Skeletal muscle satellite cell (primary cell): ENCODE measurements at regions not wholly inside any gene's neighbourhood (a gene's known extent, or its start where the extent isn't known, plus 50 kb on each side); places are given as distances from the start of the nearest gene placed in this dataset.

Experiments
- H3K27me3 ChIP-seq: 2 replicates; pipeline ENCODE4 v1.7.0; 2013; ENCODE audit warnings: low read length; ENCODE audit not compliant: control insufficient read depth, insufficient read depth
- H3K36me3 ChIP-seq: 2 replicates; pipeline ENCODE4 v1.7.0; 2013; ENCODE audit warnings: mild to moderate bottlenecking, control low read depth, low read length; ENCODE audit not compliant: insufficient read depth
- H3K4me1 ChIP-seq: 2 replicates; pipeline ENCODE4 v1.7.0; 2013; ENCODE audit warnings: low read length; ENCODE audit not compliant: control insufficient read depth, insufficient read depth
- H3K4me2 ChIP-seq: 2 replicates; pipeline ENCODE4 v1.7.0; 2013; ENCODE audit warnings: mild to moderate bottlenecking, low read length
- H3K4me3 ChIP-seq: 2 replicates; pipeline ENCODE4 v1.7.0; 2013; ENCODE audit warnings: low read length
- H3K9ac ChIP-seq: 2 replicates; pipeline ENCODE4 v1.7.0; 2013; ENCODE audit warnings: mild to moderate bottlenecking, low read depth, low read length, moderate library complexity
- H3K9me3 ChIP-seq: replicated peaks from 2 replicates; pipeline ENCODE4 v1.7.0; 2013; ENCODE audit warnings: mild to moderate bottlenecking, control low read depth, low read length

DNA sequence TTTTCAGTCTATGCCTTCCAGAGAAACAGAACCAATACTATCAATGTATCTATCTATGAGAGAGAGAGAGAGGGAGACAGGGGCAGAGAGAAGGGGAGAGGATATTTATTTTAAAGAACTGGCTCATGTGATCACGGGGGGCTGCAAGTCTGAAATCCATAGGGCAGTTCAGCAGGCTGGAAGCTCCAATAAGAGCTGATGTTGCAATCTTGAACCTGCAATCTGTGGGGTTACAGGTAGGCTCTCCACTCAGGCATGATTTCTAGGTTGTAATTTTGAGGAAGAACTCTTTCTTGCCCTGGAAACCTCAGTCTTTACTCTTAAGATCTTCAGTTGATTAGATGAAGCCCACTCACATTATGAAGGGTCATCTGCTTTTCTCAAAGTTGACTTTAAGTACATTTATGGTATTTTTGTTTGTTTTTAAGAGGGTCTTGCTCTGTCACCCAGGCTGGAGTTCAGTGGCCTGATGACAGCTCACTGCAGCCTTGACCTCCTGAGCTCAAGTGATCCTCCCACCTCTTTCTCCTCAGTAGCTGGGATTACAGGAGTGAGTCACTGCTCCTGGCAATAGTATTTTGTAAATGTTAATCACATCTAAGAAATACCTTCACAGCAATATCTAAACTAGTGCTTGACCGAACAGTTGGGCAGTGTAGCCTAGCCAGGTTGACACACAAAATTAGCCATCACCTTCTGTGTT lies 376.4 kb downstream of the FGF9 start:
- Histone ChIP-seq H3K4me3 (no peak overlapping the region), H3K9me3 (no peaks in the 10 kb centered on the region), H3K36me3 (no peaks in the 10 kb centered on the region), H3K9ac (no peak overlapping the region), H3K4me1 (no peaks in the 10 kb centered on the region), H3K4me2 (no peak overlapping the region), H3K27me3 (no peaks in the 10 kb centered on the region)

DNA sequence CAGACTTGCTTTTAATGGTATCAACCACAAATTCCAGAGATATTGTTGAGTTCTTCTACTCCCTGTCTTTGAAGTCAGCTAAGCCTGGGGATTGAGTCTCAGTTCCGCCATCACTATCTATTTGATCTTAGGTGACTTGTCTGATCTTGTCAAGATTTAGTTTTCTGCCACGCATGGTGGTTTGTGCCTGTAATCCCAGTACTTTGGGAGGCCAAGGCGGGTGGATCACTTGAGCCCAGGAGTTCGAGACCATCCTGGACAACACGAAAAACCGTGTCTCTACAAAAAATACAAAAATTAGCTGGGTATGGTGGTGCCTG lies 376.9 kb downstream of the FGF9 start:
- Histone ChIP-seq H3K36me3 (no peaks in the 10 kb centered on the region), H3K4me1 (no peaks in the 10 kb centered on the region), H3K4me3 (no peak overlapping the region), H3K9me3 (no peaks in the 10 kb centered on the region), H3K27me3 (no peaks in the 10 kb centered on the region), H3K9ac (no peak overlapping the region), H3K4me2 (no peak overlapping the region)

GRCh38 chr13:22049384-22049783 lies 378.5 kb downstream of the FGF9 start:
- Histone ChIP-seq H3K4me1 (no peaks in the 10 kb centered on the region), H3K9ac (no peak overlapping the region), H3K36me3 (no peaks in the 10 kb centered on the region), H3K27me3 (no peaks in the 10 kb centered on the region), H3K4me3 (no peak overlapping the region), H3K4me2 (no peak overlapping the region), H3K9me3 (peaks cover 3% of the 10 kb centered on the region)

- peaks cover 3% of the 10 kb centered on the region for H3K9me3 ChIP-seq
- no peak overlapping the region for H3K9ac ChIP-seq
- no peak overlapping the region for H3K4me2 ChIP-seq
These were observed 380.2 kb downstream of the FGF9 start for GRCh38 chr13:22050951-22051563.

GRCh38 chr13:22053053-22053452 lies 382.2 kb downstream of the FGF9 start:
- Histone ChIP-seq H3K4me3 (no peak overlapping the region), H3K4me1 (no peaks in the 10 kb centered on the region), H3K4me2 (no peak overlapping the region), H3K9ac (no peak overlapping the region), H3K36me3 (no peaks in the 10 kb centered on the region), H3K9me3 (peaks cover 3% of the 10 kb centered on the region), H3K27me3 (no peaks in the 10 kb centered on the region)

More at GRCh38 chr13:22050951-22051563, 380.2 kb downstream of the FGF9 start:
- no peaks in the 10 kb centered on the region for H3K36me3 ChIP-seq
- no peaks in the 10 kb centered on the region for H3K4me1 ChIP-seq
- H3K4me3 ChIP-seq, result no peak overlapping the region
- H3K27me3 ChIP-seq, result no peaks in the 10 kb centered on the region

DNA sequence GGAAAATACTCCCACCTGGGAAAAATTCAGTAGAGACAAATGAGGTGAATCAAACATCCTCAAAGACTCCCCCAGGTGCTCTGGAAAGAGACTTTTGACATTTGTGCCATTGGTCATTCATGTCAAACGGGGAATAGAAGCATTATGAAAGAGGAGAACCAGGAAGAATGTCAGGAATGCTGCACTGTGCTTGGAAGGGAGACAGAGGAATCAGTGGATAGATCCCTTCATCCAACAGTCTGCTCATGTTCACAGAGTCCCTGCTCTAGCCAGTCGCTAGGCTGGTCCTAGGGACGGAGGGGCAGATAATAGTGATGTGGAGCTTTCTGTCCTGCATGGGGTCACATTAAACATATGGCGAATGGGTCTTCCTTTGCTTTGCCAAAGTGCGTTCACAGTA lies 384.4 kb downstream of the FGF9 start:
- Histone ChIP-seq H3K27me3 (no peaks in the 10 kb centered on the region), H3K9ac (no peak overlapping the region), H3K4me1 (no peaks in the 10 kb centered on the region), H3K4me2 (no peak overlapping the region), H3K4me3 (no peak overlapping the region), H3K36me3 (no peaks in the 10 kb centered on the region), H3K9me3 (peaks cover 3% of the 10 kb centered on the region)

- Histone ChIP-seq H3K4me3 (no peak overlapping the region), H3K4me1 (no peaks in the 10 kb centered on the region), H3K36me3 (no peaks in the 10 kb centered on the region), H3K27me3 (no peaks in the 10 kb centered on the region), H3K9ac (no peak overlapping the region), H3K4me2 (no peak overlapping the region), H3K9me3 (no peaks in the 10 kb centered on the region)
These were observed 389.3 kb downstream of the FGF9 start for GRCh38 chr13:22060187-22060586.

DNA sequence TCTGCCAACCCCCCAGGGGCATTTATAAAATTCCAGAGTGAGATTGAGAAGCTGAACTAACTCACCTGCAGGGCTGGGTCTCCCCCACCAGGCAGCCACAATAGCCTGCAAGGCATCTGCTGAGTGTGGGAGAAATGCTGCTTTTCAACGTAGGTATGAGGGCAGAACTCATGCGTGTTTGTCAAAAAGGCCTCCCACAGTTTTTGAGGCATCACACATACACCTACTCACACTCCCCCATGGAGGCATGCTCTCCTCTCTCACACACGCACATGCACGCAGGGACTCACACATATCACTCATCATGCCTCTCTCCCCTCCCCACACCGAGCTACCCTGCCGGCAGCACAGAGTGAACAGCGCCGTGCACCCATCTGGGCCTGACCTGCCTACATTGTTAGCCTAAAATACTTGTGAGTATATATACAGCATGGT lies 390.5 kb downstream of the FGF9 start:
- Histone ChIP-seq H3K4me1 (no peaks in the 10 kb centered on the region), H3K4me2 (no peak overlapping the region), H3K9me3 (no peaks in the 10 kb centered on the region), H3K27me3 (no peaks in the 10 kb centered on the region), H3K9ac (no peak overlapping the region), H3K36me3 (no peaks in the 10 kb centered on the region), H3K4me3 (no peak overlapping the region)

DNA sequence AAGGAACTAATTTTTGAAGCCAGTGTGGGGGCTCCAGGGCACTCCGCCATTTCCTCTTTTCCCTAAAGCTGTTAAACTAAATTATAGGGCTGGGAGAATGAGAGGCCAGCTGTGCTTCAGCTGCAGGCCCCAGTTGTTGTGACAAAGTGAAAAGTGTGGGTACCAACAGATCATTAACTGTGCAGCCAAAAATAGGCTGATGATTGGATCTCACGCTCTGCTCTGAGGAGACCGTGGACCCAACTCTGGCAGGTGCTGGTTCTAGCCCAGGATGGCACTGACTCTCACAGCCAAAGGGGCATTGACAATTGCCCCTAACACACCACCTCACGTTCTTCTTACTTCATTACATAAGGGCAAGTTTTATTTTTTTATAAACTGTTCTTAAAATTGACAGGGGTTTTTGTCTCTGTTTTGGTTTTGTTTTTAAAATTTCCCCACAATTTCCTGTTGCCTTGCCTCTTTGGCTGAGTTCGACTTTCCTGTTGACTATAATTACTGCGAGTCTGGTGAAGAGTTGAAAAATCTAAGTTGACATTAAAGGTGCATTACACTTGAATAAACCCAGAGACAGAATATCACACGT lies 391.0 kb downstream of the FGF9 start:
- H3K9me3 ChIP-seq, result no peaks in the 10 kb centered on the region
- H3K9ac ChIP-seq, result no peak overlapping the region
- H3K4me3 ChIP-seq, result no peak overlapping the region
- no peaks in the 10 kb centered on the region for H3K36me3 ChIP-seq
- no peaks in the 10 kb centered on the region for H3K27me3 ChIP-seq
- H3K4me2 ChIP-seq, result no peak overlapping the region
- no peaks in the 10 kb centered on the region for H3K4me1 ChIP-seq

GRCh38 chr13:22062478-22063205 lies 391.8 kb downstream of the FGF9 start:
- H3K9me3 ChIP-seq, result no peaks in the 10 kb centered on the region
- H3K4me1 ChIP-seq, result no peaks in the 10 kb centered on the region
- no peak overlapping the region for H3K4me3 ChIP-seq
- H3K27me3 ChIP-seq, result no peaks in the 10 kb centered on the region
- no peak overlapping the region for H3K9ac ChIP-seq
- no peaks in the 10 kb centered on the region for H3K36me3 ChIP-seq
- no peak overlapping the region for H3K4me2 ChIP-seq

DNA sequence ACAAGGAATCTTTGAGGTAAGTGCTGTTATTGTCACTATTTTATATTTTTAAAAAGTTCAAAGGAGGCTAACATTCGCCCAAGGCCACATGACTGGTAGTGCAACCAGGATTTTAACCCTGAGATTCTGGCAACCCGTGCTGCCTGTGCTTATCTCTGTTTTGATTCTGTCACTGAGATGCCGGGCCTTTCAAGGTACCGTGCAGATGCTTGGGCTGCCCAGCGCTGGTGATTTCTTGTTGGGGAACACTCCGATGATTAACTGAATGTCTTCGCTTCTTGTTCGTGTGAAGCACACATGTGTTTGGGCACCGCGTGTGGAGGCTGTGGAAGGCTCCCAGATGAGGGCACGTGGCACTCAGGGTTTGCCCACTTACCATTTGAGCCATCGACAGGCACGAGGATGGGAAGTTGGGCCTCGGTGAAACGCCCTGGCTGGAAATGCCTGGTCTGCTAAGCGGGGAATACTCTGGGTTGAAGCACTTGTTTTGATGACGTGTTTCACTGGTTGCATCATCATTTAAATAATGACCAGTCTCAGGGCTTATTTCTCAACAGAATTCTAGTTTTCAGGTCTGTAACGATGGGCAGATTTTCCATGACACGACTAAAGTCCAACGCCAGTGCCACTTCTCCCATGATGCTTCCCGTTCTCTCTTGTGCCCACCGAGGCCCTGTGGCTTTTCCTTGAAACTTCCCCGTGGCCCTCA lies 392.7 kb downstream of the FGF9 start:
- Histone ChIP-seq H3K4me3 (no peak overlapping the region), H3K36me3 (no peaks in the 10 kb centered on the region), H3K9ac (no peak overlapping the region), H3K4me2 (no peak overlapping the region), H3K4me1 (no peaks in the 10 kb centered on the region), H3K27me3 (no peaks in the 10 kb centered on the region), H3K9me3 (no peaks in the 10 kb centered on the region)
